A673 (cell line): ENCODE measurements at regions not wholly inside any gene's neighbourhood (a gene's known extent, or its start where the extent isn't known, plus 50 kb on each side); places are given as distances from the start of the nearest gene placed in this dataset.

Experiments
- EZH2 ChIP-seq: fragments of 200-600 bp; sonication (generic); IDR thresholded peaks from 2 replicates; pipeline ENCODE4 v1.6.1; 2017; ENCODE audit warnings: borderline replicate concordance, low read depth, mild to moderate bottlenecking, mixed read lengths, antibody characterized with exemption, low read length; ENCODE audit not compliant: poor library complexity, severe bottlenecking
- TF ChIP-seq, protein P1 (sequence below): fragments of 300-800, 200-600 bp; sonication (generic); conservative IDR thresholded peaks from 2 replicates; pipeline ENCODE4 v1.5.1; 2017; ENCODE audit warnings: low read depth, mild to moderate bottlenecking, antibody characterized with exemption, low read length, moderate library complexity, mixed read lengths

DNA sequence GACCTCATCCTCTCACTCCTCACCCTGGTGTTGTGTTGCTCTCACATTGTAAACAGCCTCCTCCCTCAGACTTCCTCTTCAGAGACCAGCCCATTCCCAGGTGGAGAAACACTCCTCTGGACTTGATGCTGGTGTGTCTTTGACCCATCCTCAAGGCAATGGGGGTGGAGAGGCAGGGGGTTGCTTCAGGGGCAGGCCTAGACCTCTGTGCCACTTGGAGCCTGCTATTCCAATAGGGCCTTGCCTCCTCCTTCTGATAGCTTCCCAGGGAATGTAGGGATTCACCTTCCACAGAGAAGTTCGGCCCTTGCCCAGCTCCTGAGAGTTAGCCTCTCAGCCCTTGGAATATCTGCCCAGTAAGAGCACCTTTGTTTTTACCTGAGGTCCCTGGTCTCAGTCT lies 606.6 kb upstream of the CADM1 start:
- TF ChIP-seq, protein P1, sequence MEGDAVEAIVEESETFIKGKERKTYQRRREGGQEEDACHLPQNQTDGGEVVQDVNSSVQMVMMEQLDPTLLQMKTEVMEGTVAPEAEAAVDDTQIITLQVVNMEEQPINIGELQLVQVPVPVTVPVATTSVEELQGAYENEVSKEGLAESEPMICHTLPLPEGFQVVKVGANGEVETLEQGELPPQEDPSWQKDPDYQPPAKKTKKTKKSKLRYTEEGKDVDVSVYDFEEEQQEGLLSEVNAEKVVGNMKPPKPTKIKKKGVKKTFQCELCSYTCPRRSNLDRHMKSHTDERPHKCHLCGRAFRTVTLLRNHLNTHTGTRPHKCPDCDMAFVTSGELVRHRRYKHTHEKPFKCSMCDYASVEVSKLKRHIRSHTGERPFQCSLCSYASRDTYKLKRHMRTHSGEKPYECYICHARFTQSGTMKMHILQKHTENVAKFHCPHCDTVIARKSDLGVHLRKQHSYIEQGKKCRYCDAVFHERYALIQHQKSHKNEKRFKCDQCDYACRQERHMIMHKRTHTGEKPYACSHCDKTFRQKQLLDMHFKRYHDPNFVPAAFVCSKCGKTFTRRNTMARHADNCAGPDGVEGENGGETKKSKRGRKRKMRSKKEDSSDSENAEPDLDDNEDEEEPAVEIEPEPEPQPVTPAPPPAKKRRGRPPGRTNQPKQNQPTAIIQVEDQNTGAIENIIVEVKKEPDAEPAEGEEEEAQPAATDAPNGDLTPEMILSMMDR, result no peak
- no peak for TF ChIP-seq EZH2
